ENCODE measurements at regions not wholly inside any gene's neighbourhood (a gene's known extent, or its start where the extent isn't known, plus 50 kb on each side); places are given as distances from the start of the nearest gene placed in this dataset.

GRCh38 chr15:87572381-87572910, 684.1 kb downstream of the NTRK3 start:
- H3K9me3 ChIP-seq (ENCODE audit: control insufficient read depth, insufficient read depth, low read depth, low read length) = no peaks in the 10 kb centered on the region
- DNase-seq (ENCODE audit: low read depth, low spot score) = no peak
- in situ Hi-C loops (cut with HindIII; ENCODE audit: low pct_unique_long_range_greater_than_20kb, low sequenced_read_pairs) (no loop called here), intact Hi-C loops (cut with micrococcal nuclease; ENCODE audit: unreplicated experiment) (no loop called here)
- H3K4me1 ChIP-seq (ENCODE audit: control insufficient read depth, insufficient read depth, low read length) = no peaks in the 10 kb centered on the region
- ChIA-PET POLR2A (no interaction called here), CTCF (no interaction called here)
- H3K4me3 ChIP-seq (ENCODE audit: low read depth in 2 of 2, low read length in 2 of 2) = no peak overlapping the region
- TF ChIP-seq REST (IDR thresholded peaks at IDR 0.05; ENCODE audit: insufficient read depth in 1 of 2, low read depth in 2 of 2, low read length in 1 of 2) = no peak
- TF ChIP-seq POLR2AphosphoS5 (IDR thresholded peaks at IDR 0.05; ENCODE audit: low read depth, low read length) = no peak
- no peak for TF ChIP-seq TCF7L2 (IDR thresholded peaks at IDR 0.05; ENCODE audit: low read depth, low read length)
- TF ChIP-seq CTCF (IDR thresholded peaks at IDR 0.05) = no peak
- no peak for TF ChIP-seq SIN3A (IDR thresholded peaks at IDR 0.05; ENCODE audit: borderline replicate concordance, insufficient read depth, low read depth, low read length)
- ATAC-seq = no peak
- H3K27ac ChIP-seq (ENCODE audit: low read length) = no peak overlapping the region
- H3K36me3 ChIP-seq (ENCODE audit: control insufficient read depth, insufficient read depth, low read length) = no peaks in the 10 kb centered on the region
- H3K27me3 ChIP-seq (ENCODE audit: control insufficient read depth, insufficient read depth, low read length) = no peaks in the 10 kb centered on the region
- no TSS peak for BruUV-seq (replicated peaks)

GRCh38 chr15:87570206-87570605, 686.3 kb downstream of the NTRK3 start:
- no peaks in the 10 kb centered on the region for H3K9me3 ChIP-seq (ENCODE audit: control insufficient read depth, insufficient read depth, low read depth, low read length)
- CTCF ChIA-PET = no interaction called here
- peak overlapping the region in 1 of 2 experiments; percentile 14; a peak in 1 of 4 replicates for H3K4me3 ChIP-seq (ENCODE audit: low read depth in 2 of 2, low read length in 2 of 2)
- H3K4me1 ChIP-seq (ENCODE audit: control insufficient read depth, insufficient read depth, low read length) = no peaks in the 10 kb centered on the region
- in situ Hi-C loops (cut with HindIII; ENCODE audit: low pct_unique_long_range_greater_than_20kb, low sequenced_read_pairs) (no loop called here), intact Hi-C loops (cut with micrococcal nuclease; ENCODE audit: unreplicated experiment) (no loop called here)
- DNase-seq (ENCODE audit: low read depth, low spot score) (no peak), ATAC-seq (no peak)
- no peak overlapping the region for H3K27ac ChIP-seq (ENCODE audit: low read length)
- BruUV-seq (replicated peaks) = no TSS peak
- no peak for TF ChIP-seq CTCF (IDR thresholded peaks at IDR 0.05)
- no peak for TF ChIP-seq POLR2AphosphoS5 (IDR thresholded peaks at IDR 0.05; ENCODE audit: low read depth, low read length)
- TF ChIP-seq REST (IDR thresholded peaks at IDR 0.05; ENCODE audit: insufficient read depth in 1 of 2, low read depth in 2 of 2, low read length in 1 of 2) = no peak
- no peaks in the 10 kb centered on the region for H3K27me3 ChIP-seq (ENCODE audit: control insufficient read depth, insufficient read depth, low read length)
- POLR2A ChIA-PET = no interaction called here
- H3K36me3 ChIP-seq (ENCODE audit: control insufficient read depth, insufficient read depth, low read length) = no peaks in the 10 kb centered on the region
